BLaER1 (cell line): ENCODE measurements at regions not wholly inside any gene's neighbourhood (a gene's known extent, or its start where the extent isn't known, plus 50 kb on each side); places are given as distances from the start of the nearest gene placed in this dataset.
"Not testable (repeated sequence)": the region's sequence is repeated elsewhere in the genome, so short reads cannot be mapped to it uniquely, and the experiment has no call there.

Experiments used
- H3K27ac ChIP-seq: shearing (Covaris generic); formaldehyde crosslinking; 2 replicates; pipeline ENCODE4 v1.8.1; 2022
- H3K27me3 ChIP-seq: shearing (Covaris generic); formaldehyde crosslinking; 2 replicates; pipeline ENCODE4 v1.8.1; 2022
- H3K36me3 ChIP-seq: shearing (Covaris generic); formaldehyde crosslinking; 2 replicates; pipeline ENCODE4 v1.8.1; 2022
- H3K4me1 ChIP-seq: shearing (Covaris generic); formaldehyde crosslinking; 2 replicates; pipeline ENCODE4 v1.8.1; 2022
- H3K4me2 ChIP-seq: shearing (Covaris generic); formaldehyde crosslinking; 2 replicates; pipeline ENCODE4 v1.8.1; 2022
- H3K4me3 ChIP-seq: shearing (Covaris generic); formaldehyde crosslinking; 2 replicates; pipeline ENCODE4 v1.8.1; 2022
- H3K9ac ChIP-seq: shearing (Covaris generic); formaldehyde crosslinking; 2 replicates; pipeline ENCODE4 v1.8.1; 2022
- H3K9me3 ChIP-seq: shearing (Covaris generic); formaldehyde crosslinking; 2 replicates; pipeline ENCODE4 v1.8.1; 2022
- H4K20me1 ChIP-seq: shearing (Covaris generic); formaldehyde crosslinking; 2 replicates; pipeline ENCODE4 v1.8.1; 2022
- Cebpa-rat ChIP-seq: shearing (Covaris generic); IDR thresholded peaks from 2 replicates; pipeline ENCODE4 v1.8.1; 2022

DNA sequence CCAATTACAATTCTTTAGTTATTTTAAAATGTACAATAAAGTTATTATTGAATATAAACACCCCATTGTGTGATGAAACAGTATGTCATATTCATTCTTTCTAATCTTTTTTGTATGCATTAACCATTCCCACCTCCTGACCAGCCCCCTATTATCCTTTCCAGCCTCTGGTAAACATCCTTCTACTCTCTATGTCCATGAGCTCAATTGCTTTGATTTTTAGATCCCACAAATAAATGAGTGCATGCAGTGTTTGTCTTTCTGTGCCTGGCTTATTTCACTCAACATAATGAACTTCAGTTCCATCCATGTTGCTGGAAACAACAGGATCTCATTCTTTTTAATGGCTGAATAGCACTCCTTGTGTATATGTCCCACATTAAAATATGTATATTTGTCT lies 1858.9 kb upstream of the C9orf72 start:
- H3K27ac ChIP-seq, result no peak overlapping the region
- H3K9ac ChIP-seq, result no peak overlapping the region
- H3K4me2 ChIP-seq, result no peak overlapping the region
- no peaks in the 10 kb centered on the region for H3K36me3 ChIP-seq
- no peak overlapping the region for H3K4me3 ChIP-seq
- no peaks in the 10 kb centered on the region for H3K9me3 ChIP-seq
- no peaks in the 10 kb centered on the region for H3K27me3 ChIP-seq
- no peaks in the 10 kb centered on the region for H3K4me1 ChIP-seq
- no peak for TF ChIP-seq Cebpa-rat
- H4K20me1 ChIP-seq, result no peaks in the 10 kb centered on the region

DNA sequence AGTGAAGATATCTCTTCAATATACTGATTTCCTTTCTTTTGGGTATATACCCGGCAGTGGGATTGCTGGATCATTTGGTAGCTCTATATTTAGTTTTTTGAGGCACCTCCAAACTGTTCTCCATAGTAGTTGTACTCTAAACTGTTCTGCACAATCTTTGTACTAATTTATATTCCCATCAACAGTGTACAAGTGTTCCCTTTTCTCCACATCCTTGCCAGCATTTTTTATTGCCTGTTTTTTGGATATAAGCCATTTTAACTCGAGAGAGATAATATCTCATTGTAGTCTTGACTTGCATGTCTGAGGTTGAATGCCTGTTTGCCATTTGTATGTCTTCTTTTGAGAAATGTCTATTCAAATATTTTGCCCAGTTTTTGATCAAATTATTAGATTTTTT lies 1859.4 kb upstream of the C9orf72 start:
- not testable (repeated sequence) for H3K27ac ChIP-seq, H3K4me1 ChIP-seq, H3K4me3 ChIP-seq, H3K9ac ChIP-seq, H3K36me3 ChIP-seq, H4K20me1 ChIP-seq, H3K4me2 ChIP-seq, H3K9me3 ChIP-seq, H3K27me3 ChIP-seq

DNA sequence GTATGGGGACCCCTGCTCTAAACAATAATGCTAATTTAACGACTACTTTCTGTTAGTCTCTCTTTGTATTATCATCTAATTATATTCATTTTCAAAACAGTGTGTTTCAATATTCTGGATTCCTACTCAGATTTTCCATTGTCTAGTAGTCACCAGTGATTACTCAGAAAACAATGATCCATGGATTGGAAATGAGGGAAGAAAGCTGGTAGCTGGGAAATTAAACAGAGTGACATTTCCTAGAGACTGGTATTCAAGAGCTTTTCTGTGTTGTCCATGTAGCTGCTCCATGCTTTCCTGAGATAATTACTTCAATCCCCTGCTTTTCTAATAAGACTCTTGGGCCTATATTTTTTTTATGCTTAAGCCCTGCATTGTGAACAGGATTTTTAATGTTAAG lies 1862.1 kb upstream of the C9orf72 start:
- no peak for TF ChIP-seq Cebpa-rat
- Histone ChIP-seq H3K4me2 (no peak overlapping the region), H3K4me3 (no peak overlapping the region), H4K20me1 (no peaks in the 10 kb centered on the region), H3K27ac (no peak overlapping the region), H3K4me1 (no peaks in the 10 kb centered on the region), H3K27me3 (no peaks in the 10 kb centered on the region), H3K36me3 (no peaks in the 10 kb centered on the region), H3K9me3 (no peaks in the 10 kb centered on the region), H3K9ac (no peak overlapping the region)

- H3K4me1 ChIP-seq, result no peaks in the 10 kb centered on the region
- no peak overlapping the region for H3K4me2 ChIP-seq
- no peaks in the 10 kb centered on the region for H3K36me3 ChIP-seq
- no peaks in the 10 kb centered on the region for H4K20me1 ChIP-seq
- no peak for TF ChIP-seq Cebpa-rat
- no peak overlapping the region for H3K9ac ChIP-seq
- H3K27ac ChIP-seq, result no peak overlapping the region
- no peak overlapping the region for H3K4me3 ChIP-seq
- no peaks in the 10 kb centered on the region for H3K27me3 ChIP-seq
- H3K9me3 ChIP-seq, result no peaks in the 10 kb centered on the region
These were observed 1864.2 kb upstream of the C9orf72 start for GRCh38 chr9:29437526-29437925.

DNA sequence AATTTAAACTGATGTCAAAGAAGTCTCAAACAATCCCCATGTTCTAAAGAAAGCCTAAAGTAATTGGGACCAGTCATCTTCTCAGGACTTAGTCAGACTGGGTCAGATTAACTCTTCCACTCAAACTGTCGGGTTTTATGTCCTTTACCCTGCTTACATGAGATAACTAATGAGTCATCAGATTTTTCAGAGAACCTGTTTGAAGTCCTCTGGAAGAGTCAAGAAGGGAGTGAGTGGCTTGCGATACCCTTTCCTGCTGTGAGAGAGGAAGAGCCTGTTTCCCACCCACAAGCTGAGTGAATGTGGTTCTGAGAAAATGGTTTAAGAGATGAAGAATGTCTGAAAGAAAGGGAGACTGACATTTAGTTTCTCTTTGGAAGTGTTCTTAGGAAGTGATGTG lies 1866.7 kb upstream of the C9orf72 start:
- H3K4me1 ChIP-seq, result no peaks in the 10 kb centered on the region
- H3K36me3 ChIP-seq, result no peaks in the 10 kb centered on the region
- H3K4me3 ChIP-seq, result no peak overlapping the region

GRCh38 chr9:29440449-29440848 lies 1867.2 kb upstream of the C9orf72 start:
- no peaks in the 10 kb centered on the region for H4K20me1 ChIP-seq
- no peaks in the 10 kb centered on the region for H3K27me3 ChIP-seq
- no peak for TF ChIP-seq Cebpa-rat
- no peak overlapping the region for H3K4me2 ChIP-seq
- no peaks in the 10 kb centered on the region for H3K36me3 ChIP-seq
- no peak overlapping the region for H3K27ac ChIP-seq
- no peak overlapping the region for H3K9ac ChIP-seq
- H3K4me1 ChIP-seq, result no peaks in the 10 kb centered on the region
- H3K4me3 ChIP-seq, result no peak overlapping the region
- H3K9me3 ChIP-seq, result no peaks in the 10 kb centered on the region

More for the DNA sequence above, 1866.7 kb upstream of the C9orf72 start:
- Histone ChIP-seq H3K27ac (no peak overlapping the region), H3K4me2 (no peak overlapping the region), H3K27me3 (no peaks in the 10 kb centered on the region), H3K9me3 (no peaks in the 10 kb centered on the region), H3K9ac (no peak overlapping the region), H4K20me1 (no peaks in the 10 kb centered on the region)
- no peak for TF ChIP-seq Cebpa-rat

GRCh38 chr9:29445751-29446150 lies 1872.5 kb upstream of the C9orf72 start:
- Histone ChIP-seq H3K9me3 (no peaks in the 10 kb centered on the region), H3K27me3 (no peaks in the 10 kb centered on the region), H3K36me3 (no peaks in the 10 kb centered on the region), H3K27ac (no peak overlapping the region), H3K4me2 (no peak overlapping the region), H4K20me1 (no peaks in the 10 kb centered on the region), H3K9ac (no peak overlapping the region), H3K4me1 (no peaks in the 10 kb centered on the region), H3K4me3 (no peak overlapping the region)
- no peak for TF ChIP-seq Cebpa-rat

- Histone ChIP-seq H3K4me3 (no peak overlapping the region), H3K36me3 (no peaks in the 10 kb centered on the region), H3K27me3 (no peaks in the 10 kb centered on the region), H3K4me2 (no peak overlapping the region), H3K4me1 (no peaks in the 10 kb centered on the region), H3K9ac (no peak overlapping the region), H4K20me1 (no peaks in the 10 kb centered on the region), H3K9me3 (no peaks in the 10 kb centered on the region), H3K27ac (no peak overlapping the region)
- no peak for TF ChIP-seq Cebpa-rat
These were observed 1876.0 kb upstream of the C9orf72 start for GRCh38 chr9:29449306-29449705.

- not testable (repeated sequence) for H3K27ac ChIP-seq, H3K27me3 ChIP-seq, H4K20me1 ChIP-seq, H3K9ac ChIP-seq, H3K4me3 ChIP-seq, H3K4me1 ChIP-seq, H3K4me2 ChIP-seq, H3K36me3 ChIP-seq, H3K9me3 ChIP-seq
These were observed 1877.1 kb upstream of the C9orf72 start for GRCh38 chr9:29450343-29450875.

DNA sequence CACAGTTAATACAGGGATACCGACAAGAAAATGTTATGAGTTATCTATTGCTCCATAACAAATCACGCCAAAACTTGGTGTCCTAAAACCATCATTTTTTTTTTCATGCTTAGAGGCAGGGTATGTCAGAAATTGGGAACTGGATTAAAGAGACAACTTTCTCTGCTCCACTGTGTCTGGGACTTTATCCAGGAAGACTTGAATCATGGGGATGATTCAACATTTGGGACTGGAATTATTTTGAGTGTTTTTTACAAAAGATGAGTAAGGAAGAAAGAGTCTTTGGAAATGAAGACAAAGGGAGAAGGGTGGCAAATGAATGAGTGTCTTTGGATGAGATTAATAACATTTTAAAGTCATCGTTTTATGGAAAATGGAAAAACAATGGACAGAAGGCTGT lies 1883.7 kb upstream of the C9orf72 start:
- no peak overlapping the region for H3K27ac ChIP-seq
- H3K36me3 ChIP-seq, result no peaks in the 10 kb centered on the region
- H3K9ac ChIP-seq, result no peak overlapping the region
- no peak overlapping the region for H3K4me2 ChIP-seq
- H3K9me3 ChIP-seq, result no peaks in the 10 kb centered on the region
- H3K4me3 ChIP-seq, result no peak overlapping the region
- H4K20me1 ChIP-seq, result no peaks in the 10 kb centered on the region
- H3K4me1 ChIP-seq, result no peaks in the 10 kb centered on the region
- H3K27me3 ChIP-seq, result no peaks in the 10 kb centered on the region
- no peak for TF ChIP-seq Cebpa-rat

DNA sequence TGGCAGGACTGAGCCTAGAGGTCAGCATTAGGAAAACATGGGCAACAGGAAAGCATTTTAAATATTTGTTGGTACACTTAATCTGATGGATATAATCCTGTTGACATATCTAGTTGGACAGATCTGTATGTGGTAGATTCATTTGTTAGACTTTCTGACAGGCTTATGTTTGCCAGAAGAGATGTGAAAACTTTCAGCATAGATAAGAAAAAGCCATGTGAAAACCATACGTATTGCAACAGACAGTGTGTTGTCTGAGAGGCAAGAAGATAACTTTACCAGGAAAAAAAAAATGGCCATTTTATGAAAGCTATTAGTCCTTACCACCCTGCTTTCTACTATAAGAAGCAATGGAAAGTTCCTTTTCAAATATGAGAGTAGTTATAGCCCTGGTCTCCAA lies 1902.2 kb upstream of the C9orf72 start:
- Histone ChIP-seq H3K4me3 (no peak overlapping the region), H3K9me3 (no peaks in the 10 kb centered on the region), H3K4me2 (no peak overlapping the region), H3K36me3 (no peaks in the 10 kb centered on the region), H3K9ac (no peak overlapping the region), H4K20me1 (no peaks in the 10 kb centered on the region), H3K27ac (no peak overlapping the region), H3K27me3 (no peaks in the 10 kb centered on the region), H3K4me1 (peaks cover 7% of the 10 kb centered on the region)
- no peak for TF ChIP-seq Cebpa-rat
